Parathyroid adenoma (tissue), 2 donors: ENCODE measurements at regions not wholly inside any gene's neighbourhood (a gene's known extent, or its start where the extent isn't known, plus 50 kb on each side); places are given as distances from the start of the nearest gene placed in this dataset.

Experiments used
- H2AFZ ChIP-seq: fragments of 300-600 bp; sonication (generic); one replicate; pipeline ENCODE4 v1.7.0; 2017; ENCODE audit warnings: antibody characterized with exemption, mild to moderate bottlenecking
- H3K27ac ChIP-seq: fragments of 300-600 bp; sonication (generic); one replicate; pipeline ENCODE4 v1.7.0; 2017
- H3K27me3 ChIP-seq: fragments of 300-600 bp; sonication (generic); one replicate; pipeline ENCODE4 v1.7.0; 2017; ENCODE audit warnings: low read length; ENCODE audit not compliant: control insufficient read depth, insufficient read depth
- H3K36me3 ChIP-seq: fragments of 300-600 bp; sonication (generic); one replicate; pipeline ENCODE4 v1.7.0; 2017; ENCODE audit warnings: low read length; ENCODE audit not compliant: control insufficient read depth, insufficient read depth
- H3K4me1 ChIP-seq: fragments of 300-600 bp; sonication (generic); one replicate; pipeline ENCODE4 v1.7.0; 2017; ENCODE audit warnings: control low read depth
- H3K4me2 ChIP-seq: fragments of 300-600 bp; sonication (generic); one replicate; pipeline ENCODE4 v1.7.0; 2017; ENCODE audit warnings: low read length
- H3K4me3 ChIP-seq: fragments of 300-600 bp; sonication (generic); one replicate; pipeline ENCODE4 v1.7.0; 2017; ENCODE audit warnings: low read depth, low read length
- H3K79me2 ChIP-seq: fragments of 300-600 bp; sonication (generic); one replicate; pipeline ENCODE4 v1.7.0; 2017; ENCODE audit warnings: control low read depth
- H3K9ac ChIP-seq: fragments of 300-600 bp; sonication (generic); one replicate; pipeline ENCODE4 v1.7.0; 2017; ENCODE audit warnings: mild to moderate bottlenecking
- H3K9me3 ChIP-seq: fragments of 300-600 bp; sonication (generic); one replicate; pipeline ENCODE4 v1.7.0; 2017; ENCODE audit warnings: low read length; ENCODE audit not compliant: control insufficient read depth
- CTCF ChIP-seq: fragments of 300-600 bp; sonication (generic); IDR thresholded peaks from one replicate; pipeline ENCODE4 v1.7.0; 2017; ENCODE audit warnings: antibody characterized with exemption, mild to moderate bottlenecking
- donor health status: primary hyperparathyroidism.

- Histone ChIP-seq H3K27ac (no peak overlapping the region), H3K4me2 (no peak overlapping the region), H3K79me2 (no peaks in the 10 kb centered on the region), H3K36me3 (no peaks in the 10 kb centered on the region), H3K4me1 (peaks cover 26% of the 10 kb centered on the region), H3K9ac (no peak overlapping the region), H3K9me3 (no peaks in the 10 kb centered on the region), H3K27me3 (no peaks in the 10 kb centered on the region), H3K4me3 (no peak overlapping the region), H2AFZ (no peak overlapping the region)
- TF ChIP-seq CTCF, result no peak
These were observed 110.8 kb upstream of the GADD45A start for GRCh38 chr1:67574221-67574620.

GRCh38 chr1:67575861-67576260 is 109.1 kb upstream of the GADD45A start:
- Histone ChIP-seq H3K27ac (no peak overlapping the region), H3K36me3 (no peaks in the 10 kb centered on the region), H3K4me3 (no peak overlapping the region), H3K4me1 (peaks cover 21% of the 10 kb centered on the region), H3K79me2 (no peaks in the 10 kb centered on the region), H2AFZ (no peak overlapping the region), H3K4me2 (no peak overlapping the region), H3K9ac (no peak overlapping the region), H3K27me3 (no peaks in the 10 kb centered on the region), H3K9me3 (no peaks in the 10 kb centered on the region)
- TF ChIP-seq CTCF, result no peak

DNA sequence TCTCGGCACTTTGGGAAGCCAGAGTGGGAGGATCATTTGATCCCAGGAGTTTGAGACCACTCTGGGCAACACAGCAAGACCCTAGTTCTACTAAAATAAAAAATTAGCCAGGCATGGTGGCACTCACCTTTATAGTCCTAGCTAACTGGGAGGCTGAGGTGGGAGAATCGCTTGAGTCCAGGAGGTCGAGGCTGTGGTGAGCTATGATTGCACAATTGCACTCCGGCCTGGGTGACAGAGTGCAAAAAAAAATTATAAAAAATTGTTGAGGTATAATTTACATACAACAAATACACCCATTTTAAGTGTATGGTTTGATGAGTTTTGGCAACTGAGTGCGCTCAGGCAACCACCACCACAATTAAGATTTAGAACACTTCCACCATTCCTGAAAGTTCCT is 108.5 kb upstream of the GADD45A start:
- Histone ChIP-seq H3K4me2 (no peak overlapping the region), H3K36me3 (no peaks in the 10 kb centered on the region), H3K9me3 (no peaks in the 10 kb centered on the region), H3K27me3 (no peaks in the 10 kb centered on the region), H2AFZ (no peak overlapping the region), H3K9ac (no peak overlapping the region), H3K4me3 (no peak overlapping the region), H3K79me2 (no peaks in the 10 kb centered on the region), H3K27ac (no peak overlapping the region), H3K4me1 (peaks cover 21% of the 10 kb centered on the region)
- TF ChIP-seq CTCF, result no peak

DNA sequence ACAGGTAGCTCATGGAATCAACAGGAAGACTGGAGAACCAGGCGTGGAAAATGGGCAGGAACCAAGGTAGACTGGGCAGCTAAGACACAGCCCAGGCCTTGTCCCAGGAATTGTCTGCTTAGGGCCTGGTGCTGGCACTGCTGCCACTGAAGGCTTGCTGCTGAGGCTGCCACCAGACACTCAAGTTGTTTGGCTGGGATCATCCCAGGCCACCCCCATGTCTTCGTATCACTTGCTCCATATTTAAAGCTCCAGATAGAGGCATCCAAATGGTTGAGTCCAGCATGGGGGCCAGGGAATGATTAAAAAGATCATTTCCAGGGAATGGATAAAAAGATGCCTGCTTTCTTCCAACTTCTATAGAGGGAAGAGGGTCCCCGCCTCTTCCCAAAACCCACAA is 107.4 kb upstream of the GADD45A start:
- Histone ChIP-seq H3K27ac (no peak overlapping the region), H3K4me2 (no peak overlapping the region), H3K4me1 (peaks cover 15% of the 10 kb centered on the region), H3K9ac (no peak overlapping the region), H3K79me2 (no peaks in the 10 kb centered on the region), H2AFZ (no peak overlapping the region), H3K9me3 (no peaks in the 10 kb centered on the region), H3K4me3 (no peak overlapping the region), H3K36me3 (no peaks in the 10 kb centered on the region), H3K27me3 (no peaks in the 10 kb centered on the region)
- TF ChIP-seq CTCF, result no peak

DNA sequence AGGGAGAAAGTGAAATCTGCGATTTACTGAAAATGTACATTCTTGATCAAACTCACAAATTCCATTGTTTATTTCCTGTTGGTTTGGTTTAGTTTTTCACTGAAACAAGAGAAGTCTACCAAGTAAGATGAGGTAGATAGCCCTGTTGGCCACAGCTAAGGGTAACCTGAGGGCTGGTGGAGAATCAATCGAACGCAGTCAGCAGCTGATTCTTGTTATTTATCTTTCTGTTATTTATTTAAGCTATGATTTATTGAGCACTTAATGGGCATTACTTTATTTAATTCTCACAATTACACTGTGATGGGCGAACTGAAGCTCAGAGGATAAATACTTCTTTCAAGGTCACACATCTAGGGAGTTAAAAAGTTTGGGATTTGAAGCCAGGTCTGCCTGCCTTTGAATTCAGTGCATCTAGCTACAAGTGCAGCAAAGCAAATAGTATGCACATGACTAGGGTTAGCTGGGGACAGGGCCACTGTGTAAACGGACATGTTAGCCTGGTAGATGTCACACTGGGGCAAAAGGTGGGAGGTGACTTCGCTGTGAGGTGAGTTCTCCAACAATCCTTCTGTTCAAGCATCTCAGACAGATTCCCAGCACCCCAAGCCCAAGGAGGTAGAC is 106.5 kb upstream of the GADD45A start:
- H3K27me3 ChIP-seq, result no peaks in the 10 kb centered on the region
- TF ChIP-seq CTCF, result no peak
- H3K9me3 ChIP-seq, result no peaks in the 10 kb centered on the region
- no peak overlapping the region for H3K27ac ChIP-seq
- H3K9ac ChIP-seq, result no peak overlapping the region
- no peak overlapping the region for H2AFZ ChIP-seq
- no peaks in the 10 kb centered on the region for H3K79me2 ChIP-seq
- peaks cover 11% of the 10 kb centered on the region for H3K4me1 ChIP-seq
- H3K4me2 ChIP-seq, result peak overlapping the region; percentile 7
- no peaks in the 10 kb centered on the region for H3K36me3 ChIP-seq
- H3K4me3 ChIP-seq, result no peak overlapping the region
